ENCODE measurements at regions not wholly inside any gene's neighbourhood (a gene's known extent, or its start where the extent isn't known, plus 50 kb on each side); places are given as distances from the start of the nearest gene placed in this dataset.
"Not testable (repeated sequence)": the region's sequence is repeated elsewhere in the genome, so short reads cannot be mapped to it uniquely, and the experiment has no call there.

GRCh38 chr1:144516172-144516571 lies 54.7 kb upstream of the NBPF15 start:
- not testable (repeated sequence) for DNase-seq (ENCODE audit: low read depth in 2 of 2)

- DNase-seq (ENCODE audit: low read depth in 2 of 2): not testable (repeated sequence)
Observed at GRCh38 chr1:144516906-144517305, 55.4 kb upstream of the NBPF15 start.

- not testable (repeated sequence) for DNase-seq (ENCODE audit: low read depth in 2 of 2)
Observed at GRCh38 chr1:144518439-144518838, 57.0 kb upstream of the NBPF15 start.

- not testable (repeated sequence) for DNase-seq (ENCODE audit: low read depth in 2 of 2)
Observed at GRCh38 chr1:144519528-144520189, 58.2 kb upstream of the NBPF15 start.

GRCh38 chr1:144523661-144524407 lies 62.4 kb upstream of the NBPF15 start:
- peak; percentile 20 to 48 for DNase-seq (ENCODE audit: low read depth in 2 of 2)

- not testable (repeated sequence) for DNase-seq (ENCODE audit: low read depth in 2 of 2)
Observed at GRCh38 chr1:144532156-144532607, 60.5 kb upstream of the PPIAL4F start.

- not testable (repeated sequence) for DNase-seq (ENCODE audit: low read depth in 2 of 2)
Observed at GRCh38 chr1:144533480-144533879, 59.2 kb upstream of the PPIAL4F start.

GRCh38 chr1:144534286-144534685 lies 58.4 kb upstream of the PPIAL4F start:
- DNase-seq (ENCODE audit: low read depth in 2 of 2): not testable (repeated sequence)

- DNase-seq (ENCODE audit: low read depth in 2 of 2): not testable (repeated sequence)
Observed at GRCh38 chr1:144536677-144537076, 56.0 kb upstream of the PPIAL4F start.

- not testable (repeated sequence) for DNase-seq (ENCODE audit: low read depth in 2 of 2)
Observed at GRCh38 chr1:144537234-144537633, 55.5 kb upstream of the PPIAL4F start.

- not testable (repeated sequence) for DNase-seq (ENCODE audit: low read depth in 2 of 2)
Observed at GRCh38 chr1:144538736-144539135, 54.0 kb upstream of the PPIAL4F start.

GRCh38 chr1:144539191-144539960 lies 53.3 kb upstream of the PPIAL4F start:
- DNase-seq (ENCODE audit: low read depth in 2 of 2): not testable (repeated sequence)

Measured in stimulated activated CD8-positive, alpha-beta memory T cell treated with anti-CD3 and anti-CD28 coated beads, Interleukin-15, amount 100 ng/mL, for 48 hours (primary cell).